Activated CD4-positive, alpha-beta T cell treated with anti-CD3 and anti-CD28 coated beads, Interleukin-2, amount 10 ng/mL, durations not matched to agents 24 days and 14 days (primary cell): ENCODE measurements at regions not wholly inside any gene's neighbourhood (a gene's known extent, or its start where the extent isn't known, plus 50 kb on each side); places are given as distances from the start of the nearest gene placed in this dataset.

Experiments
- DNase-seq: peaks from one replicate; pipeline ENCODE4 v3.0.0; 2022
- H3K27ac Mint-ChIP-seq: one replicate; pipeline ENCODE4 v1.8.0; 2022; ENCODE audit warnings: mild to moderate bottlenecking, mixed read lengths
- H3K27me3 Mint-ChIP-seq: one replicate; pipeline ENCODE4 v1.8.0; 2022; ENCODE audit warnings: mixed read lengths
- H3K36me3 Mint-ChIP-seq: one replicate; pipeline ENCODE4 v1.8.0; 2022; ENCODE audit warnings: low read depth, mild to moderate bottlenecking, mixed read lengths
- H3K4me1 Mint-ChIP-seq: one replicate; pipeline ENCODE4 v1.8.0; 2021; ENCODE audit warnings: mixed read lengths
- H3K4me3 Mint-ChIP-seq: one replicate; pipeline ENCODE4 v1.8.0; 2022; ENCODE audit warnings: mild to moderate bottlenecking, moderate library complexity, mixed read lengths
- H3K9me3 Mint-ChIP-seq: one replicate; pipeline ENCODE4 v1.8.0; 2021; ENCODE audit warnings: mixed read lengths
- intact Hi-C: fragments of 100-400 bp; cut with micrococcal nuclease; formaldehyde crosslinking; loops from one replicate; pipeline ENCODE4 v1.15.1; 2023

DNA sequence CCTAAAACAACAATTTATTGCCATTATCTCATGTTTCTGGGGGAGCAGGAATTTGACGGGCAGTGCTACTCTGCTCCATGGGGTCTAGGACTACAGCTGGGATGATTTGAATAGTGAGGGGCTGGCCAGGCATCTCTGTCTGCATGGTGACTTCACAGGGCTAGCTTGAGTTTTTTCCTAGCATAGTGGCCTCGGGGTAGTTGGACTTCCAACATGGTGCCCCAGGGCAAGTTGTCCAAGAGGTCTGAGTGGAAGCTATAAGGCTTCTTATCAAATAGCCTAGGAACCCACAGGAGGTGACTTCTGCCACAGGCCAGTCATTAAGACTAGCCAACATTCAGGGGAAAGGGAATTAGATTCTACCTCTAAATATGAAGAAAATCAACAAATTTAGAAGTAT is 92.0 kb upstream of the WLS start:
- H3K27me3 Mint-ChIP-seq, result no peaks in the 10 kb centered on the region
- H3K36me3 Mint-ChIP-seq, result no peaks in the 10 kb centered on the region
- no peak overlapping the region for H3K4me3 Mint-ChIP-seq
- no peaks in the 10 kb centered on the region for H3K4me1 Mint-ChIP-seq
- no peaks in the 10 kb centered on the region for H3K9me3 Mint-ChIP-seq
- H3K27ac Mint-ChIP-seq, result no peak overlapping the region
- intact Hi-C loops, result no loop called here
- no peak for DNase-seq

DNA sequence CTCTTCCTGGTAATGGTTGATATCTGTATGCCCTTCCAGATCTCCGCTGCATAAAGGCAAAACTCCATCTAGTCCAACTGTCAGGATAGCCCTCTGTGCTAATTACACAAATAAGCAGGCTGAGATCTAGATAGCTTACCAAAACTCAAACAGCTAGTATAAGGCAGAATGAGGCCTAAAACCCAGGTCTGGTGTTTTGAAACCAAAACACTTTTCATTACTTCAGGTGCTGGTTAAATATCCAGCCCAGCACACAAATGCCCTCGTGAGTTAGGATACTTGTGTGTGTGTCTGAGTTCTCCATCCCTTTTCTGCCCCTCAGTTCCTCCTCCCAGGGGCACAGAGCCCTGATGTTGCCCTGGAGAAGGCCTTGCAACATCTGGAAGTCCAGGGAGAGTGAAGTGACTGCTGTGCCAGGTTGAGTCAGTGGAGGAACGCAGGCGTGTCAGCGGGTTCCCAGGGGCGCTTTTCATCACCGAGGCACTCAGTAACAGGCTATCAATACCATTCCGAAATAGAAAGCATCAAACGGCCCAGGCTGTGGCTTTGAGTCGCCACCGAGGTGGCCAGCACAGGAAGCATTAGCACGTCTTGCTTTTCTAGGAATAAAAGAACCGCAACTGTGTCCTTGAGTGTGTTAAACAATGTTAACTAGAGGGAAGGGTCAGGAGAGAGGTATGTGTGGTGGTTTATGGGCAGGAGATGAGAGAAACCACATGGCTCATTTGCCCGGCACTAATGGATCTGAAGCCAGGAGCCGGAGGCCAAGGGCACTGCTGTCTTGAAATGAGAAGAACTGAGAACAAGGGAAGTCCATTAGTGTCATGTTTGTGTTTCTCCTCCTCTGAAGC is 90.7 kb upstream of the WLS start:
- H3K36me3 Mint-ChIP-seq, result no peaks in the 10 kb centered on the region
- no peak overlapping the region for H3K4me3 Mint-ChIP-seq
- no peak overlapping the region for H3K27ac Mint-ChIP-seq
- H3K4me1 Mint-ChIP-seq, result no peaks in the 10 kb centered on the region
- H3K9me3 Mint-ChIP-seq, result no peaks in the 10 kb centered on the region
- intact Hi-C loops, result no loop called here
- no peaks in the 10 kb centered on the region for H3K27me3 Mint-ChIP-seq
- DNase-seq, result no peak

DNA sequence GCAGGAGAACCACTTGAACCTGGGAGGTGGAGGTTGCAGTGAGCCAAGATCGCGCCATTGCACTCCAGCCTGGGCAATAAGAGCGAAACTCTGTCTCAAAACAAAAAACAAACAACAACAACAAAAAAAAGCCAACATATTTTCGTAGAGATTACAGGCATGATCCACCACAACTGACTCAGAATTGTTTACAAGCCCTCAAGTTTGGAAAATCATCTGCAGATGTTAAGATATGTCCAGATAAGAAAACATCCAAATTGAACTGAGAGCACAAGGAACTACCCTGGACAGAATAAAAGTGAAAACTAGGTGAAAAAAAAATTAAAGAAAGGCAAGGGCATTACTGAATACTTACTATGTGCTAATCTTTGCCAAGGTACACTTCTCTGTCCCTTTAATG is 89.8 kb upstream of the WLS start:
- DNase-seq, result no peak
- no peak overlapping the region for H3K4me3 Mint-ChIP-seq
- no peaks in the 10 kb centered on the region for H3K9me3 Mint-ChIP-seq
- no peaks in the 10 kb centered on the region for H3K27me3 Mint-ChIP-seq
- H3K36me3 Mint-ChIP-seq, result no peaks in the 10 kb centered on the region
- intact Hi-C loops, result no loop called here
- H3K27ac Mint-ChIP-seq, result no peak overlapping the region
- H3K4me1 Mint-ChIP-seq, result no peaks in the 10 kb centered on the region

DNA sequence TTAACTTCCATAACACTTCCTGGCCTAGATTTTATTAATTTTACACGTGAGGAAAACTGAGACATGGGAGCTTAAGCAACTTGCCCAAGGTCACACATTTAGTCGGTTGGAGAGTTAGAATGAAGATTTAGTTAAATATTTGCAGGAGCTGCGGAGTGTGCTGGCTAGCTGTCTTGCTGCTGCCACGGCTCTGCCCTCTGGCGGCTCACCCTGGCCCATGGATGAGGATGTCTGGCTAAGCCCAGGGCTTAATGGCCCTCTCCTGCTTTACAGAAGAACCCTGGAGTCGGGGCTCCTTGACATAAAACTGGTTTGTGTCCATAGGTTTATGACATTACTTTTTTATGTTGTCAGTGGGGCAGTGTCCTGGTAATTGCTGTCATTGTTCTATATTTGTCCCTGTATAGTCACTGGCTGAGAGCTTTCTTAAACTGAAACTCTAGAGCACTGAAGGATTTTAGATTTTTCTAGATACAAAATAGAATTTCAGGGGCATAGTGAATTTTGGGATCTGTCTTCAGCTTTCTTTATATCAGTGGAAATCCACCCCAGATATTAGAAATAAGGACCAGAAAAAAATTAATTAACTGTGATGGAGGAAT is 88.9 kb upstream of the WLS start:
- H3K27me3 Mint-ChIP-seq, result no peaks in the 10 kb centered on the region
- H3K27ac Mint-ChIP-seq, result no peak overlapping the region
- H3K4me1 Mint-ChIP-seq, result no peaks in the 10 kb centered on the region
- no peaks in the 10 kb centered on the region for H3K9me3 Mint-ChIP-seq
- intact Hi-C loops, result no loop called here
- no peaks in the 10 kb centered on the region for H3K36me3 Mint-ChIP-seq
- H3K4me3 Mint-ChIP-seq, result no peak overlapping the region
- no peak for DNase-seq

GRCh38 chr1:68320349-68320748 is 88.0 kb upstream of the WLS start:
- Mint-ChIP-seq H3K27me3 (no peaks in the 10 kb centered on the region), H3K4me1 (no peaks in the 10 kb centered on the region), H3K4me3 (no peak overlapping the region), H3K36me3 (no peaks in the 10 kb centered on the region), H3K9me3 (no peaks in the 10 kb centered on the region), H3K27ac (no peak overlapping the region)
- intact Hi-C loops, result no loop called here
- no peak for DNase-seq

- Mint-ChIP-seq H3K36me3 (no peaks in the 10 kb centered on the region), H3K27me3 (no peaks in the 10 kb centered on the region), H3K27ac (no peak overlapping the region), H3K4me3 (no peak overlapping the region), H3K9me3 (no peaks in the 10 kb centered on the region), H3K4me1 (no peaks in the 10 kb centered on the region)
- intact Hi-C loops, result no loop called here
- DNase-seq, result no peak
These were observed 87.6 kb upstream of the WLS start for GRCh38 chr1:68319907-68320306.

DNA sequence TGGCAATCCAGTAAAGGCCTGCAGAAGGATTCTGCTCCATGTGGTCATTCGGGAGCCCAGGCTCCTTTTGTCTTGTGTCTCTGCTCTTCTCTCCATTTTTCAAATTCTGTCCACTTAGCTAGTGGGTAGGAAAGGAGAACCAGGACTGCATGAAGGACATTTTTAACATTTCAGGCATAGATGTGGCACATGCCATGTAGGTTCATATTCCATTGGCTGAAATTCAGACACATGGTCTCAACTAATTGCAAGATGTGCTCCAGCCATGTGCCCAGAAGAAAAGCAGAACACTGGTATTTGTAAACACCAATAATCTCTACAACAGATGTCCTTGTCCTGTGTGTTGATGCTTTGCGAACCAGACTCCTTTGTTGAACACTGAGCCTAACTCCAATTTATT is 85.2 kb upstream of the WLS start:
- Mint-ChIP-seq H3K4me1 (no peaks in the 10 kb centered on the region), H3K36me3 (no peaks in the 10 kb centered on the region), H3K9me3 (no peaks in the 10 kb centered on the region), H3K27ac (no peak overlapping the region), H3K4me3 (no peak overlapping the region), H3K27me3 (no peaks in the 10 kb centered on the region)
- intact Hi-C loops, result no loop called here
- DNase-seq, result no peak

GRCh38 chr1:68314151-68314780 is 81.9 kb upstream of the WLS start:
- no peak for DNase-seq
- H3K27ac Mint-ChIP-seq, result no peak overlapping the region
- H3K9me3 Mint-ChIP-seq, result no peaks in the 10 kb centered on the region
- intact Hi-C loops, result no loop called here
- no peak overlapping the region for H3K4me3 Mint-ChIP-seq
- no peaks in the 10 kb centered on the region for H3K36me3 Mint-ChIP-seq
- H3K27me3 Mint-ChIP-seq, result no peaks in the 10 kb centered on the region
- H3K4me1 Mint-ChIP-seq, result no peaks in the 10 kb centered on the region

DNA sequence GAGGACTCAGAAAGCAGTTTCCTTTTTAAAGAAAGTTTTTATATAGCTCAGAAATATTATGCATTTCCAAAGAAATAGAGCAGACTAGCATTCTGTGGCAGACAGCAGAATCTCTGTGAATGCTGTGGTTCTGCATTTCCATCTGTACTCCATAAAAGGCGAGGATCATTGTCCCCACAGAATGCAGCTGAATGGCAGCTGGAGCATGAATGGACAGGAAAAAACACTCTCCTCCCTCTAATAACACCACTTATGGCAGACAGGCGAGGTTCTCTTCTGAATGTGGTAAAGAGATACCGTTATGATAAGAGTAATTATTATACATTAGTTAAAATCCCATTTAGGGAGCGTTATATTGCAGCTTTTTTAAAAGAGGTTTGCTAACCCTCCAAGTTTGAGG is 81.4 kb upstream of the WLS start:
- H3K27ac Mint-ChIP-seq, result no peak overlapping the region
- H3K27me3 Mint-ChIP-seq, result no peaks in the 10 kb centered on the region
- no peaks in the 10 kb centered on the region for H3K4me1 Mint-ChIP-seq
- intact Hi-C loops, result no loop called here
- H3K36me3 Mint-ChIP-seq, result no peaks in the 10 kb centered on the region
- H3K9me3 Mint-ChIP-seq, result no peaks in the 10 kb centered on the region
- H3K4me3 Mint-ChIP-seq, result no peak overlapping the region
- DNase-seq, result no peak

DNA sequence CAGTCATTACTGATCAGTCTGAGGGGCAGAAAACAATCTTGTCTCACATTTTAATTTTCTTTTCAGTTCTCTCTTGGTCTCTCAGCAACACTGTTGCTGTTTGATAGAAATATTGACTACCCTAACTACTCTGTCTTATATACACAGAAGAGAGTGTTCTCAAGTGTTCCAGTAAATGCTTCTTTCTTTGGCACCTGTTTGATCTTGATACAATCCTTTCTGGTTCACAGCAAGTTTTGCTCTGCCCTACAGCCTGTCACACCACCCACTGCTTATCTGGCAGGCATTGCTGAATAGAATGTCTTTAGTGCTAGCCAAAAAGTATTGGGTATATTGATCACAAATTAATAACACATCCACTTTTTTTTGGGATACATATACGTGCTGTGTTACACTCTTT is 75.7 kb upstream of the WLS start:
- Mint-ChIP-seq H3K27ac (no peak overlapping the region), H3K27me3 (no peaks in the 10 kb centered on the region), H3K4me3 (no peak overlapping the region), H3K36me3 (no peaks in the 10 kb centered on the region), H3K4me1 (no peaks in the 10 kb centered on the region), H3K9me3 (no peaks in the 10 kb centered on the region)
- intact Hi-C loops, result no loop called here
- no peak for DNase-seq

DNA sequence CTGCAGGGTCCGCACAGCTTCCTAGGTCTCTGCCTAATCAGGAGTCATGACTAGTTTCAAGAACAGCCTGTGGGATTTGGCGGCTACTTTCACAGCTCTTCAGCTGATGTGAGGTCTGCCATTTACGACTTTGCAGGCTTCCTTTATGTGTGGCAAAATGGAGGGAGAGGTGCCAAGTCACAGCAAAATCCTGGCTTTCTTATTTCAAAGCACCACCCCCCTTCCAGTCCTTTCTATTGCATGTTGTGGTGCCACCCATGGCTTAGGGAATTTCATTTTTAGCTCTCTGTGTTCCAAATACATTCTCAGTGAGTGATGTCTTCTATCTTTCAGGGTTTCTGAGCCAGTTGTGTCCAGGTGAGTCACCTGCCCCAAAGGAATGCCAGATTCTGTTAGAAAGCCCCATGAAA is 75.1 kb upstream of the WLS start:
- H3K4me3 Mint-ChIP-seq, result no peak overlapping the region
- H3K36me3 Mint-ChIP-seq, result no peaks in the 10 kb centered on the region
- H3K27me3 Mint-ChIP-seq, result no peaks in the 10 kb centered on the region
- intact Hi-C loops, result no loop called here
- H3K27ac Mint-ChIP-seq, result no peak overlapping the region
- DNase-seq, result no peak
- no peaks in the 10 kb centered on the region for H3K4me1 Mint-ChIP-seq
- H3K9me3 Mint-ChIP-seq, result no peaks in the 10 kb centered on the region

DNA sequence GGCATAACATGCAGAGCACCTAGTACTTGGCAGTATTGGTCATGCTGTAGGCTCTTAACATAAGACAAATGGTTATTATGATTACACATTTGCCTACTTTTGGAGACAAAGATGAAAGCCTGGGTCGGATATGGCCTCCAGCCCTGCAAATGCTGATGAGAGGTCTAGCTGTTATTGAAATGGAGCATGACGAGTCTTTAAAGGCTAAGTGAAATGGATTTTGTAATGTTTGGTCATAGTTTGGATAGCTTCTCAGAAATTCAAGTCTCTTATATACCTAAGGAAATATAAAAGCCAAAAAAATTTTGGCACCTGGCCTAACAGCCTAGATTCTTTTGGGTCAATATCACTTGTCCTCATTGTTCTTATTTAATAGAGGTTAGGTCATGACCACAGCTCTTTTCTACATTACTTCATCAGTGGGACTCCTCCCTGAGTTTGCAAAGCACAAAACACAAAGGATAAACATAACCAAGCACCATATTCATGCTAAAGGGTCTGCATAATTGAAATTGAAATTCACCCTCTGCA is 69.2 kb upstream of the WLS start:
- Mint-ChIP-seq H3K4me1 (no peaks in the 10 kb centered on the region), H3K36me3 (no peaks in the 10 kb centered on the region), H3K27ac (no peak overlapping the region), H3K27me3 (no peaks in the 10 kb centered on the region), H3K9me3 (no peaks in the 10 kb centered on the region), H3K4me3 (no peak overlapping the region)
- no peak for DNase-seq
- intact Hi-C loops, result no loop called here

DNA sequence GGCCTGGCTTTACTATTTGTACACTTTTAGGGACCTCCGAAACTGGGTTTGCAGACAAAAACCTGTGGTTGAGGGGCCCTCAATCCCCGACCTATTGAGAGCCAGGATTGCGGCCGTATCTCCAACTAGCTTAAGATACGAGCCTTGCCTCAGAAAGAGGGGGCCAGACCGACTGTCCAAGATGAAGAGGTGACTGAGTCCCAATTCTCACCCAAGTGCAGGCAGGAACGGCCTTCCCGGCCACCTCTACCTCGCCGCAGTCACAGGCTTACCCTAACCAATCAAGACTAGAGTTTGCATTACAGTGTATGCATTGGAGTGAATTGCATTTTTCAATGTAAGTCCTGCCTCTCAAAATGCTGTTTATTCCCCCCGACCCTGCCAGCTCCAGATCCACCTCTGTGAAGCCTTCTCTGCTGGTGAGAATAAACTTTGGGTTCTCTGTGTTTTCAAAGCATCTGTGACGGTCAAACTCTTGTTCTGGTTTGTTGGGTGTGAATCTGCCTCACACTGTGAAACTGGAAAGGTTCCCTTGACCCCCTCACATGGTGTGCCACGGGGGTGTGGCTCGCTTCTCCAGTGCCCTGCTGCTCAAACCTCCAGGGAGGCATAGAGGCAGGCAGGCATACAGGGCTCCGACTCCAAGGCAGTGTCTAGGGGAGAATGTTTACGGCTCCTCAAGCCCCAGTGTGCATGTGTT is 62.2 kb upstream of the WLS start:
- Mint-ChIP-seq H3K36me3 (no peaks in the 10 kb centered on the region), H3K4me1 (no peaks in the 10 kb centered on the region), H3K4me3 (no peak overlapping the region), H3K27ac (no peak overlapping the region), H3K9me3 (no peaks in the 10 kb centered on the region), H3K27me3 (peaks cover 3% of the 10 kb centered on the region)
- intact Hi-C loops, result no loop called here
- no peak for DNase-seq
